IPS-NIHi11 (cell line): ENCODE measurements at regions not wholly inside any gene's neighbourhood (a gene's known extent, or its start where the extent isn't known, plus 50 kb on each side); places are given as distances from the start of the nearest gene placed in this dataset.
"Not testable (repeated sequence)": the region's sequence is repeated elsewhere in the genome, so short reads cannot be mapped to it uniquely, and the experiment has no call there.

Source experiments
- DNase-seq: peaks from one replicate; pipeline ENCODE4 v3.0.0; 2012; ENCODE audit warnings: mixed read lengths, low spot score

GRCh38 chr12:89227774-89228173 is 124.5 kb downstream of the DUSP6 start:
- no peak for DNase-seq

GRCh38 chr12:89225808-89226411 is 126.4 kb downstream of the DUSP6 start:
- peak; percentile 52 for DNase-seq

- DNase-seq = peak; percentile 26
These were observed 126.9 kb downstream of the DUSP6 start for GRCh38 chr12:89225401-89225800.

GRCh38 chr12:89222580-89222979 is 129.7 kb downstream of the DUSP6 start:
- not testable (repeated sequence) for DNase-seq

- no peak for DNase-seq
These were observed 134.8 kb downstream of the DUSP6 start for GRCh38 chr12:89217472-89217871.

GRCh38 chr12:89216211-89216952 is 135.9 kb downstream of the DUSP6 start:
- DNase-seq = no peak

GRCh38 chr12:89215196-89215595 is 137.1 kb downstream of the DUSP6 start:
- DNase-seq = no peak

- DNase-seq = no peak
These were observed 138.6 kb downstream of the DUSP6 start for GRCh38 chr12:89213747-89214146.

GRCh38 chr12:89213139-89213538 is 139.2 kb downstream of the DUSP6 start:
- no peak for DNase-seq

- DNase-seq = no peak
These were observed 139.9 kb downstream of the DUSP6 start for GRCh38 chr12:89212339-89212771.

- no peak for DNase-seq
These were observed 140.8 kb downstream of the DUSP6 start for GRCh38 chr12:89211456-89211855.

GRCh38 chr12:89210277-89210676 is 142.0 kb downstream of the DUSP6 start:
- no peak for DNase-seq

- no peak for DNase-seq
These were observed 143.6 kb downstream of the DUSP6 start for GRCh38 chr12:89208661-89209096.

- DNase-seq = no peak
These were observed 145.9 kb downstream of the DUSP6 start for GRCh38 chr12:89206390-89206789.

GRCh38 chr12:89205517-89205916 is 146.8 kb downstream of the DUSP6 start:
- no peak for DNase-seq

GRCh38 chr12:89203144-89203543 is 149.2 kb downstream of the DUSP6 start:
- no peak for DNase-seq

GRCh38 chr12:89200217-89200616 is 152.1 kb downstream of the DUSP6 start:
- DNase-seq = no peak

- no peak for DNase-seq
These were observed 156.8 kb downstream of the DUSP6 start for GRCh38 chr12:89195470-89195869.

- DNase-seq = no peak
These were observed 157.6 kb downstream of the DUSP6 start for GRCh38 chr12:89194683-89195082.

GRCh38 chr12:89192429-89192828 is 159.9 kb downstream of the DUSP6 start:
- DNase-seq = no peak

- DNase-seq = not testable (repeated sequence)
These were observed 160.7 kb downstream of the DUSP6 start for GRCh38 chr12:89191597-89191996.

GRCh38 chr12:89189448-89189847 is 162.9 kb downstream of the DUSP6 start:
- DNase-seq = no peak

GRCh38 chr12:89187507-89187906 is 164.8 kb downstream of the DUSP6 start:
- no peak for DNase-seq

GRCh38 chr12:89185889-89186288 is 166.4 kb downstream of the DUSP6 start:
- DNase-seq = no peak
